GM21576 (cell line): ENCODE measurements at regions not wholly inside any gene's neighbourhood (a gene's known extent, or its start where the extent isn't known, plus 50 kb on each side); places are given as distances from the start of the nearest gene placed in this dataset.

Experiments used
- ATAC-seq: cut with Tn5 transposase; IDR thresholded peaks from one replicate; pipeline ENCODE4 v1.9.1; 2021; ENCODE audit warnings: mild to moderate bottlenecking, moderate library complexity; ENCODE audit not compliant: unreplicated experiment

DNA sequence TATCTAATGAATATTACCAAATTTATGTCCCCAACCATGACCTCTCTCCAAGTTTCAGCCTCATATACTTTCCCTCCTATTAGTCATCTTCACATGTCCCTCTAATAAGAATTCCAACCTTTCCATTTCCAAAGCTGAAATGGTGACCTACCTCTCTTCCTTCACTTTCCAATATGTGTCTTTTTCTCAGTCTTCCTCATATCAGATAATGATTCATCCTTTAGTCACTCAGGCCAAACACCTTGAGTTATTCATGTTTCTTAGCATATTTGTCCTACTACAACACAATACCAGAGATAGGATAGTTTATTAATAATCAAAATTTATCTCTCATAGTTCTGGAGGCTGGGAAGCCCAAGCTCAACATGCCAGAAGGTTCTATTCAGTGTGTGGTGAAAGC, 318.5 kb upstream of the ZWINT start:
- no peak for ATAC-seq

DNA sequence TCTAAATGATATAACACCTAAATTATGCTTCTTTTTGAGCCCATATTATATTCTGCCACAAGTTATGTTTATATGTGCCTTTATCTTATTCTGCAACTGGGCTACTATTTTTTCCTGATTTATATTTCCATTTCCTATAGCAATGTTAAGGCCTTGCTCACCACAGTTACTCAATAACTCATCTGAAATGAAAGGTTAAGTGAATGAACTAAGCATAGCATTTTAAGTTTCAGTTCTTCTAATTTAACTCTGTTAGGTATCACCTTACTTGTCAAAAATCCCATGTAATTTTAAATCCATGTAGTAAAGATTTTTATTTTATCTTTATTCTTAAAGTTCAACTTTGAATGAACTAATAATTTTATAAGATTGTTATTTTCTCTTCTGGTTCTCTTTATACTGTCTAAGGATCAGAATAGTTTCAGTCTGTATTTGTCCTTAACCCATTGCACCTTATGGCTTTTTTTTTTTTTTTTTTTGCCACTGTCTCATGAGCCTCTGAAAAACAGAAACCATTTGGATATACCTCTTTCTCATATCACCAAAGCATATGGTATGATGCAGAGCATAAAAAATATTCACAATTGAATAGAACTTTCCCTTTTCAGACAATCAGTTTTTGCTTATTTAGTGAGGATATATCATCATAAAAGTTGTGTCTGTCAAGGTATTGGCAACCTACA, 301.8 kb upstream of the ZWINT start:
- peak; percentile 86 for ATAC-seq

DNA sequence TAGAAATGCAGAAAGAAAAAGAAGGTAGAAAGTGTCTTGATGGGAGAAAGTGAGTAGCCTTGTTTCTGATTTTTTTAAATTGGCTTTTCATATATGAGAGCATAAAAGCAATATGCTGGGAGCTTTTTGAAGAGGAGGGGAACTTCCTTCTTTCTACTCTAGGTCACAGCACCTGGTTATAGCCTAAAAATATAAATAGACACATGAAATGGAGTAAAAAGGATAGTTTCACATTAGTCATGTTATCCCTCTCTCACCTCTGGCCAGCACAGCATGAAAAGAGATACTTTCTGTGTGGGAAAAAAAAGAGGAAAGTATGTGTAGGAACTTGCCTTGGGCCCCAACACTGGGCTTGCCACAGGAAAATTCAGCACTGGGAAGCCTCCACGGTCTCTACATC, 292.2 kb upstream of the ZWINT start:
- no peak for ATAC-seq

DNA sequence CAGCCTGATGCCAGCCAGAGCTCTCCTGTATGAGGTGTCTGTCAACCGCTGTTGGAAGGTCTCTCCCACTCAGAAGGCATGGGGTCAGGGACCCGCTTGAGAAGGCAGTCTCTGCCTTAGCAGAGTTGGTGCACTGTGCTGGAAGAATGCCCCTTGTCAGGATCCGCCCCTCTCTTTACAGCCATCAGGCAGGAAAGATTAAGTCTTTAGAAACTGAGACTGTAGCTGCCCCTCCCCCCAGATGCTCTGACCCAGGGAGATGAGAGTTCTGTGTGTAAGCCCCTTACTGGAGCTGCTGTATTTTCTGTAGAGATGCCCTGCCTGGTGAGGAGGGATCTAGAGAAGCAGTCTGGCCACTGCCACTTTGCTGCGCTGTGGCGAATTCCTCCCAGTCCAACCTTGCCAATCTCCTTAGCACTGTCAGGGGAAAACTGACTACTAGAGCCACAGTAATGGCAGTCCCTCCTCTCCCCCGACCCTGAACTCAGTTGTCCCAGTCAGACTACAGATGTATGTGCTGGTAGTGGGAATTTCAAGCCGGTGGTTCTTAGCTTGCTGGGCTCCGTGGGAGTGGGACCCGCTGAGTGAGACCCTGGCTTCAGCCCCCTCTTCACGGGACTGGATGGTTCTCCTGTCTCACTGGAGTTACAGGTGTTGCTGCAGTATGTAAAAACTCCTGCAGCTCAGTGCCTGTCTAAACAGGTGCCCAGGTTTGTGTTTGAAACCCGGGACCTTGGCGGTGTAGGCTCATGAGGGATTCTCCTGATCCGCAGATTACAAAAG, 285.5 kb upstream of the ZWINT start:
- ATAC-seq, result no peak

DNA sequence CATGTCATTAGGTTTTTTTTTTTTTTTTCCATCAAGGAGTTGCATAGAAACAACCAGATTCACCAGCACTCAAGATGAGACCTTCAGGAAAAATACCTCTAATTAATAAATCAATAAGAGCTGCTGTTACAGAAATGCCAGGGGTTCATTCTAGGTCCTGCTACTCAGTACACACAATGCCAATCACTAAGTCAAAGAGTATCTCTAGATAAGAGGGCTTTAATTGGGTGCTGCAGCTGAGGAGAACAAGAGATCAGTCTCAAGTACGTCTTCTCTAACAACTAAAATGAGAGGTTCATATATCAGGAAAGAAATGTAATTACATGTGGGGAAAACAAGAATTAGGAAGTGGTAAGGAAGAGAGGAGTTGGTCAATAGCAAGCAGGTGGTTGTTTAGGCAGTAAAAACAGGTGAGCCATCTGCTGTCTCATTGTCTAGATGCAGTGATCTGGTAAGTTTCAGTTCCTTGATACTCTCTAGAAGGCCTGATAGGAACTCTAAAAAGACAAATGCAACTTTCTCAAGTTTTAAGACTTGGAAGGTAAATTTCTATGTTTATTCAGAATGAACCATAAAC, 272.9 kb upstream of the ZWINT start:
- peak; percentile 99 for ATAC-seq

DNA sequence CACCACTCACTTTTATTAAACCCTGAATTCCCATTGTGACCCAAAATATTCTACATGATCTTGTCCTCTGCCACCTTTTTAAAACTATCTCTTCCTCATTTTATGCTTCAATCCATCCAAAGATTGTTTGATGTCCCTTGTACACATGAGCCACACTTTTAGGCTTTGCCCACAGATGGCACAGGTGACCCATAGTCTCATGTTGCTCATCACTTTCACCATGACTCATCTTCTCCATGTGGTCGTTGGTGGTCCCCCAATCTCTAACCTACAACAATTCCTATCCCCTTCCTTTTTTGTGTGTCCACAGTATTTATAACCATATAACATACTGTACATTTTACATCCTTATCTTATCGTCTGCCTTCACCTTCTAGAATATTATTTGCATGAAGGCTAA, 271.5 kb upstream of the ZWINT start:
- no peak for ATAC-seq

DNA sequence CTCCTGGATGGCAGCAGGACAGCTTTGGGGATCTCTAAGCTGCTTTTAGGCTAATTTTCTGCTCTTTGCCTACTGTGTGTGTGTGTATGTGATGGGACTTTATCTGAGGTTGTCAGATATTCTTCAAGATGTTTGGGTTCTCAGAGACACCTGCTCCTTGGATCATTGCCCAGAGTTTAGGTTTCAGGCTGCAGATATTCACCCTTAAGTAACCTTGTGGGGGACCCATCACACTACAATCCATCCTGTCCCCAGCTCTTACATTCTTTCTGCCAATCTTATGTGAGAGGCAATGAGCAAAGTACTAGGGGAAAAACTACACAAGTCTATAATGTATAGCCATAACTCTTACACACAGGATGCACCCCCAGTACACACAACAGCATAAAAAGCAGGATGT, 263.0 kb upstream of the ZWINT start:
- peak; percentile 70 for ATAC-seq

DNA sequence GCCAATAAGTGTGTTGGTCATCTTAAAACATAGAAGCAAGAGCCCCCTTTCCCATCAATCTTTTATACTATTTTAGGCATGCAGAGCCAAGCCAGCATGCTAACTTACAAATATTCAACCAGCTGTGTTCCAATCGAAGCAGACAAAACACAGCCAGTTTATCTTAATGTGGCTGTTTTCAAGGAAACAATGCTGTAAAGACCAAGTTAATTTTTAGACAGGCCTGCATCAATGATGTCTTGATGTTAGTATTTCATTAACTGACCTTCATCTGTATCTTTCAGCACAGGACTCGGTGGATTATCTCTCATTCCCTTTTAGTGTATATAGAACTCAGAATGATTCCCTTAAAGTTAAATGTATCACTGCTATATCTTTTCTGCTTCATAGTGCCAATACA, 262.0 kb upstream of the ZWINT start:
- no peak for ATAC-seq

DNA sequence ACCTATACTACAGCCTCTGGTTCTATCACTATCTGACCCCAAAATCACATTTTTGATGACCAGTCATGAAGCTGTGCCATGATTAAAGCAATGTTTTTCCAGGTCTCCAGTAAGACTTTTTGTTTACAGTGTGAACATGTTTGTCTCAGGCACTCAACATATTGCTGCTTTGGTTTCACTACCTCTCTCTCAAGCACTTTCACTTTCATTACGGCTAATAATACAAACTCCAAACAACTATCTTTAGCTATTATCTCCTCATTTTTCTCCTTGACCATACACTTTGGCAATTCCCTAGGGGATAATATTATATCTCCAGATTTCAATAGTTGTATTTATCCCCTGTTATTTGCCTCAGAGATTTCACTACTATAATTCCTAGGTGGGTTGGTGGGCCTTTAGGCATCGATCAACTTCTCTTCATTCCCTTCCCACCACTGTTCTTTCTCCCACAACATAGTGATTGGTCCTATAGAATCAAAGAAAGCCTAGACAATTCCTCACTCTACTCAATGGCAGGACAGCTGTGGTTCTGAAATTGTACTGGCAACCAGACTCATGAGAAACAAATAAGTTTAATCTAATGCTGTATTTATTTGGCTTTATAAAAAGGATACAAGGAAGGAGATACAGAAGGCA, 261.4 kb upstream of the ZWINT start:
- ATAC-seq, result peak; percentile 84

DNA sequence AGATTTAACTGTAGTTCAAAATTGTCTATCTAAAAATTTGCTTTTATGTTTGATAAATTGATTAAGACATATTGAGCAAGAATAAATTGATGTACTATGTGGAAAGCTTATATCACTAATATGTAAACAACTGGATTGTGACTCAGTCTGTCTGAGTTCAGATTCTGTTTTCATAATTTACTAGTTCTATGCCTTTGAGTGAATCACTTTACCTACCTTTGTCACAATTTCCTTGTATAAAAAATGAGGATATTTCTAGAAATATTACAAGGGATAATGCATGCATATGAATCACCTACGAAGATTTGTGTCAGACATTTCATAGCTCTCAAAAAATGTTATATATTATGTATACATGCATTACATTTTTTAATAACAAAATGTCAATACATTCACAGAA, 245.1 kb upstream of the ZWINT start:
- ATAC-seq, result no peak

DNA sequence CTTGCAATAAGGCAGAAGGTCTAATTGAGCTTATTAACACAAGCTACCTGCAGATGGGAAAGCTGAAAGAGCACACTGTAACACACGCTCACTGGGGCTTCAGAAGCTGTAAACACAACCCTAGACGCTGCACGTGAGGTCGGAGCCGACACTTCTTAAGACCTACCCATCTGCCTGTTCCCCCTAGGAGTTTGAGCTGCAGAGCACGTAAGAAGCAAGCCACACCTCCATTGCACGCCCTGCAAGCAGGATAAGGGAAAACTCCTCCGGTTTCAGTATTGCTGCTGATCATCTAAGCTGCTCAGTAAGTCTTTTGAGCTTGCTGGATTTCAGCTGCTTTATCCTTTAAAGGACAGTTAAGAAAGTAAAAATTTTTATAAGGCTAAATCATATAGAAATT, 244.0 kb upstream of the ZWINT start:
- no peak for ATAC-seq

DNA sequence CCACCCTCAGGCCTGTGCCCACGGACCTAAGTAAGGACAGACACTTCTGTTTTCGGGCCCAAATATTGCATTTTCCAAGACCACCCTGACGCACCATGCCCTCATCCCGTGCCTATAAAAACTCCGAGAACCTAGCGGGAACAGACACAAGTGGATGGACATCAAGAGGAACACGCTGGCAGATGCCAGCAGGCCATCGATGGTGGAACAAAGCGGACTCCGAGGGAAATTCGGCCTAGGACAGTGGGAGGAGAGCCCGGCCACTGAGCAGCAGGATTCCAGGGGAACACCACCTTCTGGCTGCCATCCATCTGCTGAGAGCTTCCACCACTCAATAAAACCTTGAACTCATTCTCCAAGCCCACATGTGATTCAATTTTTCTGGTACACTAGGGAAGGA, 243.6 kb upstream of the ZWINT start:
- ATAC-seq, result no peak

DNA sequence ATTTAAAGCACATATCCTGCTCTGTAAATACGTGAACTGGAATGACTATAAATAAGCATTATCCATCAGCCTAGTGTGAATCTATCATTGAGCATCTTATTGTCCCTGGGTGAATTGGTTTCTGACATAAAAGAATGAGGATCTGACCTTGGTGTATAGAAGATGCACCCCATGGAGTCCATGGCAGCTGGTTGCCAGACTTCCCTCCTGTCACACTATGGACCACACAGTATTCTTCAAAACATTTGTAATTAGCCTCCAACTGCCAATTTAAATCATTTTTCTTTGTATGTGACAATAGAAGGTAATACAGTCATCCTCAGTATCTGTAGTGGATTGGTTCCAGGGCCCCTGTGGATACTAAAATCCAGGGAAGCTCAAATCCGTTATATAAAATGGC, 238.1 kb upstream of the ZWINT start:
- ATAC-seq, result no peak

DNA sequence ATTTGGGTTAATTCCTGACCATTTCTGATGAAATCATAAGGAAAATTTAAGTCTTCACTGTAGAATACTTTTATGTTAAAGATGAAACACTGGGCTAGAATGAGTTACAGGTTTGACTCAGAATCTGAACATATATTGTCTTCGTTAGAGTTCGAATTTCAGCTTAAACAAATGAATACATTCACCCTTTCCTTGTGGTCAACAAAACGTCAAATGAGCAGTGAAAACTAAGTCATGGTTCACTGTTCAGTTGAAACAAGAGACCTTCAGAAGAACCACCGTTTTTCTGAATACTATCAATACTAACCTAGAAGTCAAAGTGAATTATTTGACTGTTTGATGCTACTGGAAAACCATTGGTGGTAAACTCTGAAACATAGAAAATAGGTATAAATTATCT, 235.2 kb upstream of the ZWINT start:
- no peak for ATAC-seq

DNA sequence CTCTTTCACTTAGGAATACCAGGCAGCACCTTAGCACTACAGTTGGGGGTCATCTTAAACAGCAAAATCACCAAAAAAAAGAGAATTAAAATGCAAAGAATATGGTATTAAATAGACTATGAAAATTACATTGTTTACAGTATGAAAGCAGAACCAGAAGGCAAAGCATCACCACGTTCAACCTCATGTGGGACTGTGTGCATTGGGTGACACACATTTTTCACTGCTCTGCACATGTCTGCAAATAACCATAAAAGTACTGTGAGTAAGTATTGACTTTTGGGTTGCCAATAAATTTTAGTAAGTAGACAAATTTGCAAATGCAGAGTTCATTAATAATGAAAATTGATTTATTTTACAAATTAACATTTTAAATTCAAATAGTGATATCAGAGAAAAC, 232.1 kb upstream of the ZWINT start:
- no peak for ATAC-seq

DNA sequence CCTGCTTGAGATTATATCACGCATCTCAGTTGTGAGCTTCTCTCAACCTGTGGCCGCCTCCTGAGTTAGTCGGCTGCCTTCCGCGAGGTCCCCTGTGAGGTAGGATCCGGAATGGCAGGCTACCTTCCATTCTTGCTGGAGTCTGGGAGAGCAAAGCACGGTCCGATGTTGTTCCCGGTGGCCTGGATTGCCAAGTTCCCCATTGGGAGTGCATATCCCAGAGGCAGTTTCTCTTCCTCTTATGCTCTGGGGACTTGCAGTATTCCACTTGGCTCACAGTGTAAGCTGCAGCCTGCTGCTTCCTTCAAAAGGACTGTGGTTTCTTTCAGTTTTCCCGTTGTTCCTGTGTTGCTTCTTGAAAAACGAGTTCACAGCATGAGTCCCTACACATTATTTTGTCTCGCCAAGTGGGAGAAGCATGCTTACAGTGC, 225.4 kb upstream of the ZWINT start:
- ATAC-seq, result no peak

DNA sequence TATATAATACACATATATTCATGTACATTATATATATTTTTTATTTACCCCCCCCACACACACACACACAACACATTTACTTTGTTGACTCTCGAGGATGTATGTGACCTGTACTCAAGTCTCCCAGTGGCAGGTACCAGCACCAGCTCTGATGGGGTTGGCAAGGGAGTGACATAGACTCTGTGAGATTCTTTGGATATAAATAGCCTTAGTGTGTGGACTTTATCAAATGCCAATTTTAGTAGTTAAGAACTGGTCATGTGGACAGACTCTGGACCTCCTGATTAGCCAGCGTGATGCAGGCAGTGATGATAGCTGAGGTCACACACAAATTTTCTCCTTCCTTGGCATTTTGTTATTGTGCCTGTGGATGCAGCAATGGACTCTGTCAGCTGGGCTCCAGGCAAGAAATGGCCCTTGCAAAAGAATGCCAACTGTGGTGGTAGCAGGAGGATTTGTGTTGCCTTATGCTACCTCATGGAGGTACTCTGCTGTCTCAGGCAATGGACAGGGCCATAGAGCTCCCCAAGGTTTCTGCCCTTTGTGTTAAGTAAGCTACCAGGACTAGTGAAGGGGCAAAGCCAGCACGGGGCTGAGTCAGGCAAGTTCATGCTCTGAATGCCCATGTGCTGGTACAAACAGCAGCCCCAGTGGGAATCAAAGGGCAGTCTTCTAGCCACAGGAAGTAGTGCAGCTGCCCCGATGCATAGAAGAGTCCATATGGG, 224.6 kb upstream of the ZWINT start:
- no peak for ATAC-seq

DNA sequence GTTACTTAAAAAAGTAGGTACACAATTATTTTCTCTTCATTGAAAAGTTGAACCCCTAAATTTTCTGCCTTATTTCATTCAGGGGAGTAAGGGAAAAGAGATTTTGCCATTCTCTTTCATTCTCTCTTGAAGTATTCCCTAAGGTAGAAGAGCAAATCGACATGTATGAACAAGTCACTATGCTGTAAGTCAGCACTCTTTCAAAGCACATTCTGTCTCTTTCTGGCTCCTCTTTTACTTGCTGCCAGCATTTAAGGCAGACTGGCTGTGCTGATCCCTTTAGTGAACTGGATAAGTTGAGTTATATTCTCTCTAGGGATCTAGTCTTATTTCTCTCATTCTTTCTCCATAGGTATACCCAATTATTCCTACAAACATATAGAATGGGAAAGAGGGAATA, 222.3 kb upstream of the ZWINT start:
- no peak for ATAC-seq

DNA sequence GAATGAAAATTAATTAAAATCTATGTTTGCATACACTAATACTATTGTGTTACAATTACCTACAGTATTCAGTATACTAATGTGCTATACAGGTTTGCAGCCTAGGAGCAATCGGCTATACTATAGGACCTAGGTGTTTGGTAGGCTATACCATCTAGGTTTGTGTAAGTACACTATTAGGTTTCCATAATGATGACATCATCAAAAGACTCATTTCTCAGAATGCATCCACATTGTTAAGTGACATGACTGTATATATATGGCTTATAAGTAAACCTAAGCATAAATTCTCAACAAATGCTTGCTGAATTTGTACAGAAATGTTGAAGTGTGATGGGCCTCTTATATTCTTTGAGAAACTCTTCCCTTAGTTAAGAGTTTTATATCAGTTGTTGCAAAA, 206.5 kb upstream of the ZWINT start:
- no peak for ATAC-seq

DNA sequence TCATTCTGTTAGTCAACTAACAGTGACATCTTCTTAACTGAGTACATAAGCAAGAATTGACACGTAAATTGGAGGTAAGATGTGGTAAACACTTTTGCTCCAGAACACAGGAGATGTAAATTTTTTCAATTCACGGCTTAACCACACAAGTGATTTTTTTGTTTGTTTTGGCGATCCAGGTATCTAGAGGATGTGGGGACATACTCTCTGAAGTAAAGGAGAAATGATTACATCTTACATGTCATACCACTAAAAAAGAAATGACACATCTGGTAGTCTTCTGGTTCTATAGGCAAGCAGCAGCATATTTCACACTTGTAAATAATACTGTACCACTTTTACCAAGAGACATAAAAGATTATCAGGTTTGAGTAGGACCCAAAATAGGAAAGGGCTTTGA, 200.3 kb upstream of the ZWINT start:
- no peak for ATAC-seq

DNA sequence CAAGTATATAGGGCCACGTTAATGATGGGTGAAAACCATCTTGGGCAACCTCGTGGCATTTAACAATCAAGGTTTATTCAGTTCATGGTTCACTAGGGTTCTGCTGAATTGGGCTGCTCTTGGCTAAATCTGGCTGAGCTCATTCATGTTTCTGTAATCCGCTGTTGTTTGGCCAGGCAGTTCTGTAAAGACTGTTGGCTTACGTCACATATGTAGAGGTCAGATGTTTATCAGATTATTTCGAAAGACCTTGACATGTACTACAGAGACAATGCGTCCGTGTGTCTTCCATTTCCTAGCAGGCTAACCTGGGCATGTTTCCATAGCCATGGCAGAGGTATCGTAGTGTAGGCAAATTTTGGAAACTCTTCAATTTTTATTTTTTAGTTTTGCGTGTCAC, 190.0 kb upstream of the ZWINT start:
- ATAC-seq, result no peak
